ENCODE measurements at regions not wholly inside any gene's neighbourhood (a gene's known extent, or its start where the extent isn't known, plus 50 kb on each side); places are given as distances from the start of the nearest gene placed in this dataset.

GRCh38 chr4:150007512-150007911, 70.7 kb upstream of the DCLK2 start:
- in situ Hi-C loops (cut with HindIII; ENCODE audit: low pct_unique_long_range_greater_than_20kb, low sequenced_read_pairs): no loop called here
- ChIA-PET POLR2A (interaction anchor here (0.8 kb wide), 1 partner anchor 197 kb away, joined by 4 read pairs; no protein-coding TSS in a partner anchor), CTCF (interaction anchor here (0.6 to 1.1 kb wide), 2 partner anchors 212 to 236 kb away, joined by 3 to 6 read pairs; no protein-coding TSS in a partner anchor)
- no TSS peak for BruUV-seq (replicated peaks)
- no peak for TF ChIP-seq POLR2AphosphoS5 (IDR thresholded peaks at IDR 0.05; ENCODE audit: low read depth, low read length)
- no peak for TF ChIP-seq TCF7L2 (IDR thresholded peaks at IDR 0.05; ENCODE audit: low read depth, low read length)
- TF ChIP-seq REST (IDR thresholded peaks at IDR 0.05; ENCODE audit: insufficient read depth in 1 of 2, low read depth in 2 of 2, low read length in 1 of 2): no peak
- no peak for TF ChIP-seq CTCF (IDR thresholded peaks at IDR 0.05)
- TF ChIP-seq SIN3A (IDR thresholded peaks at IDR 0.05; ENCODE audit: borderline replicate concordance, insufficient read depth, low read depth, low read length): no peak
- H3K36me3 ChIP-seq (ENCODE audit: control insufficient read depth, insufficient read depth, low read length): no peaks in the 10 kb centered on the region
- H3K27ac ChIP-seq (ENCODE audit: low read length): peak overlapping the region; percentile 54; the same call in 1 of the 2 replicates
- intact Hi-C loops (cut with micrococcal nuclease; ENCODE audit: unreplicated experiment): no loop called here
- H3K9me3 ChIP-seq (ENCODE audit: control insufficient read depth, insufficient read depth, low read depth, low read length): no peaks in the 10 kb centered on the region
- DNase-seq (ENCODE audit: low read depth, low spot score) (no peak), ATAC-seq (peak; percentile 71)
- H3K27me3 ChIP-seq (ENCODE audit: control insufficient read depth, insufficient read depth, low read length): no peaks in the 10 kb centered on the region
- H3K4me3 ChIP-seq (ENCODE audit: low read depth in 2 of 2, low read length in 2 of 2): no peak overlapping the region
- peaks cover 6% of the 10 kb centered on the region for H3K4me1 ChIP-seq (ENCODE audit: control insufficient read depth, insufficient read depth, low read length)

- DNase-seq (ENCODE audit: low read depth, low spot score) (no peak), ATAC-seq (no peak)
- Histone ChIP-seq H3K9me3 (ENCODE audit: control insufficient read depth, insufficient read depth, low read depth, low read length) (no peaks in the 10 kb centered on the region), H3K27ac (ENCODE audit: low read length) (no peak overlapping the region), H3K36me3 (ENCODE audit: control insufficient read depth, insufficient read depth, low read length) (no peaks in the 10 kb centered on the region), H3K4me1 (ENCODE audit: control insufficient read depth, insufficient read depth, low read length) (peaks cover 6% of the 10 kb centered on the region), H3K27me3 (ENCODE audit: control insufficient read depth, insufficient read depth, low read length) (no peaks in the 10 kb centered on the region), H3K4me3 (ENCODE audit: low read depth in 2 of 2, low read length in 2 of 2) (no peak overlapping the region)
- POLR2A ChIA-PET: no interaction called here
- CTCF ChIA-PET: interaction anchor here (0.7 kb wide), 1 partner anchor 511 kb away, joined by 3 read pairs; no protein-coding TSS in a partner anchor
- no TSS peak for BruUV-seq (replicated peaks)
- in situ Hi-C loops (cut with HindIII; ENCODE audit: low pct_unique_long_range_greater_than_20kb, low sequenced_read_pairs): no loop called here
- TF ChIP-seq SIN3A (IDR thresholded peaks at IDR 0.05; ENCODE audit: borderline replicate concordance, insufficient read depth, low read depth, low read length) (no peak), TCF7L2 (IDR thresholded peaks at IDR 0.05; ENCODE audit: low read depth, low read length) (no peak), POLR2AphosphoS5 (IDR thresholded peaks at IDR 0.05; ENCODE audit: low read depth, low read length) (no peak)
- intact Hi-C loops (cut with micrococcal nuclease; ENCODE audit: unreplicated experiment): no loop called here
Observed at GRCh38 chr4:150008546-150008945, 69.7 kb upstream of the DCLK2 start.

GRCh38 chr4:150009533-150009932, 68.7 kb upstream of the DCLK2 start:
- in situ Hi-C loops (cut with HindIII; ENCODE audit: low pct_unique_long_range_greater_than_20kb, low sequenced_read_pairs): no loop called here
- no TSS peak for BruUV-seq (replicated peaks)
- ChIA-PET POLR2A (interaction anchor here (0.5 kb wide), 1 partner anchor 57 kb away, joined by 10 read pairs; no protein-coding TSS in a partner anchor), CTCF (no interaction called here)
- Histone ChIP-seq H3K27ac (ENCODE audit: low read length) (peak overlapping the region; percentile 51; the same call in 1 of the 2 replicates), H3K27me3 (ENCODE audit: control insufficient read depth, insufficient read depth, low read length) (no peaks in the 10 kb centered on the region), H3K36me3 (ENCODE audit: control insufficient read depth, insufficient read depth, low read length) (no peaks in the 10 kb centered on the region), H3K9me3 (ENCODE audit: control insufficient read depth, insufficient read depth, low read depth, low read length) (no peaks in the 10 kb centered on the region), H3K4me1 (ENCODE audit: control insufficient read depth, insufficient read depth, low read length) (peaks cover 3% of the 10 kb centered on the region), H3K4me3 (ENCODE audit: low read depth in 2 of 2, low read length in 2 of 2) (no peak overlapping the region)
- TF ChIP-seq REST (IDR thresholded peaks at IDR 0.05; ENCODE audit: insufficient read depth in 1 of 2, low read depth in 2 of 2, low read length in 1 of 2) (no peak), TCF7L2 (IDR thresholded peaks at IDR 0.05; ENCODE audit: low read depth, low read length) (no peak)
- ATAC-seq: no peak
- intact Hi-C loops (cut with micrococcal nuclease; ENCODE audit: unreplicated experiment): no loop called here
- DNase-seq (ENCODE audit: low read depth, low spot score): no peak

Data from Panc1 (cell line).